ENCODE measurements at regions not wholly inside any gene's neighbourhood (a gene's known extent, or its start where the extent isn't known, plus 50 kb on each side); places are given as distances from the start of the nearest gene placed in this dataset.
"Not testable (repeated sequence)": the region's sequence is repeated elsewhere in the genome, so short reads cannot be mapped to it uniquely, and the experiment has no call there.

DNA sequence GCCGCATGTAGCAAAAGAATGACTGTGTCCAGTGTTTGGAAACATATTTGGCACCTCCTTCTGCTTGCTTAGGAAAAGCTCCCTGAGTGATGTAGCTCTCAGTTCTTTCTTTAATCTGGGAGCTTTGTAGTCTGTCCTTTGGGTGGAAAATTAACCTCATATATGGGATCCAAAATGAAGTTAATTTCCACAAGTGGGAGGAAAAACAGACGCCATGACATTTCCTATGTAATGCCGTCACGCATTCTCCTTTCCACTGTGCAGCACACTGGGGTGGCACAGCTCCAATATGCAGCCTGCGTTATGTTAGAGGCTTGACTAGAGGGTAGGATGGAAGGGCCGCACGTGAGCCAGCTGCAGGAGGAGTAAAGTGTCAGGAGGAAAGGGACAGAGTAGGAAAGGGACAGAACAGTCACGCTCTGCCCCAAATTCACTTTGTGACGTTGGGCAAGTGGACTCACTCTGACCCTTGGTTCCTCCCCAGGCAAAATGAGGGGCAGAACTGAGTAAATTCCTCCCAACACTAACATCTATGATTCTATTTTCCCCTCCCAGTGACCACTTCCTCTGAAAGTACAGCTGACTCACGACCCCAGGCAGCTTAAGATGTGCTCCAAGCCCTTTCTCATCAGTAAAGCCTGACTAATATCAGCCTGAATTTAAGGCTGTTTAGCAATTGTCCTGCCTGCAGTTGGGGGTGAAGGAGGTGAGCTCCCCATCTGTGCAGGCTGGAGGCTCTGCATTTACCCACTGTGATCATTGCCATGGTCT lies 176.5 kb upstream of the PFN2 start:
- DNase-seq (ENCODE audit: extremely low spot score, insufficient read length, low read depth) (no peak), FAIRE-seq (no peak)

DNA sequence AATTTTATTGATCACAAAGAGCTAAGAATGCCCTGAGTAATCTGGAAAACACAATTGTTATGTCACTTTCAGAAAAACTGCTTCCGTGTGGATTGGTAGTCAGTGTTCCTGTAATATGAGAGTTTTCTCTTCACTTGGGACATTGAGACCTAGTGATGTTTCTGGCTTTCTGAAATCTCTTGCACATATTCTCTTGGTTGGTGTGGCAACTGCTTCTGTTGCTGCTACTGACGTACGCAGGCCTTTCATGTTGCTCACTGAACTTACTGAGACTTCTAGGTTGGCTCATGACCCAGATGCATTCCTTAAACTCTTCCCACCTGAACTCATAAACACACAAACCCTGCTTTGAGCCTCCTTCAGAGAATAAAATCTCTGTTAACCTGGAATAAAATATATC lies 175.0 kb upstream of the PFN2 start:
- DNase-seq (ENCODE audit: extremely low spot score, insufficient read length, low read depth) (no peak), FAIRE-seq (no peak)

DNA sequence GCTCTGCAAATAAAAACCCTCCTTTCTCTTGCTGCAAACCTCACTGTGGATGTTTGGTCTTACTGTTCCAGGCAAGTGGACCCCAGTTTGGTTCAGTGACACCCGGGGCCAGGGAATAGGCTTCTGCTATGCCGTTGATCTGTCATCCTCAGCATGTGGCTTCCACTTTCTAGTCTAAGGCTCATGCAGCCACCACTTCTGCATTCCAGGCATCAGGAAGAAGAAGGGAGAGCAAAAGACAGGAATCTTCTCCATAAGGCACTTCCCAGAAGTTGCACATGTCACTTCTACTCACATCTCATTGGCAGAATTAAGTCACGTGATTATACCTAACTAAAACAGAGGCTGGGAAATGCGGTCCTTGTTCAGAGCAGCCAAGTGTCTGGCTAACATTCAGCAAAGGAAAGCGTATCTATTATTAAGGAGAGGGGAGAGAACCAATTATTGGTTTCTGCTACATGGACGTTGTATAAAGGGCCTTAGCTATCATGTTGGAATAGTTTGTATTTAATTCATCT lies 173.6 kb upstream of the PFN2 start:
- no peak for FAIRE-seq

DNA sequence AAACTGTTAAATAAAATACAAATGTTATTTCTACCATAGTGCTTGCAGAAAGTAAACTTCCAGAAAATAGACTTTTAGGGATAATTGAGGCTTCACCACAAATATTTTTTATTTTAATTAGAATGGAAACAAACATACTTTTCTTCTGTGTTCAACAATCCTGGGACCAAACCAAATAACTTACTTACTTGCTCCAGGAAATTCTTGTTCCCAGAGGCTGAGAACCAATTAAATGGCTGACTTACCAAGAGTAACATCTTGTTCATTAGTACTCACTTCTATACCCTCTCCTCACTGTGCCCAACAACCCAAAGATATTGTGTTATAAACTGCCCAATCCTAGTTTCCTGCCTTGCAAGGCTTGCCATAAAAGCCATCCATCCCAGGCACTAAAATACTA lies 172.2 kb upstream of the PFN2 start:
- no peak for DNase-seq (ENCODE audit: extremely low spot score, insufficient read length, low read depth)
- FAIRE-seq, result no peak

More for the DNA sequence above, 173.6 kb upstream of the PFN2 start:
- no peak for DNase-seq (ENCODE audit: extremely low spot score, insufficient read length, low read depth)

DNA sequence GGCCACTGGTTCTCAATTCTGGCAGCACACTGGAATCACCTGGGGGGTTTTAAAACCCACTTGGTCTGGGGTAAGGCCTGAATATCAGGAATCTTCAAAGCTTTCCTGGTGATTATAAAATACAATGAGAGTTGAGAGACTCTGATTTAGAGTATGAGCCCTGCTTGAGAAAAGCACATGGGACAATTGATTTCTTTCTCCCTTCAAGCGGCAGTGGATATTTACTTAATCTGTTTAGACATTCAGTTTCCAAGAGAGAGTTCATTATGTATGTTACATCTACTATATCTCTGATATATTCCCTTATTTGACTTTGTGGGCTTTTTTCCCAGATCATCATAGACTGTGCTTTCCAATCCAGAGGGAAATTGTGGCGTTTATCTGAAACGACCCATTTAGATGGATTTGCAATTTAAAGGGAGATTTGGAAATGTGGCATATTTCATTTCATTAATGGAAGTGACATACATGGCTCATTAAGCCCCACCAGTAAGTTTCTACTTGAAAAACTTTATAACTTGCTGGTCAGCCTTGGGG lies 171.2 kb upstream of the PFN2 start:
- DNase-seq (ENCODE audit: extremely low spot score, insufficient read length, low read depth), result no peak
- no peak for FAIRE-seq

DNA sequence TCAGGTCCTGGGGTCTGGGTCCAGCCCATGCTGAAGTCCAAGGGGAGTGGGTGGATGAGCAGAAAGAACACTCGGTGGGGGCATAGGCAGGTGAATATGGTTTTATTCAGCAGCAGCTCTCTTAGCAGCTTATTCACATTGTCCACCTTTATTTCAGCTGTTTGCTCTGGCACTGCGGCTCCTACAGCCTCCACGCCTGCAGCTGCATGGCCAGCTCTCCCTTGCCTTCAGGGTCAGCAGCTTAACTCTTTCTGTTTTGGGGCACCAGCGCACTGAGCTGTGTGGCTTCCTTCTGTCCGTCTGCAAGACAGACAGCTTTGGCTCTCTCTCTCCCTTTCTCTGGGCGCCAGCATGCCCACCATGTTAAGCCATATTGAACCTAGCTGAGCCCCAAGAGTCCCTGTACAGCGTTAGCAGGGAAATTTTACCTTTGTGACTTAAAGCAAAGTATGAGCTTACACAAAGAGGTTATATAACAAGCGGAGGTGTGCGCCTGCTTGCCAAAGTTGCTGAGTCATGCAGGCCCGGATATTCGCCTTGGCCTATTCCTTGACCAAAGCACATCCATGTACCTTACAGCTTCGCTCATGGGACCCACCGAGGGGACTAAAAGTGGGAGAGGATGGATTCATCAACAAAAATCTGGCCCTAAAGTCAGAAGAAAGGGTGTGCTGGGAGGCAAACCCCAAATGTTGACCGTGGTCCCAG lies 170.1 kb upstream of the PFN2 start:
- DNase-seq (ENCODE audit: extremely low spot score, insufficient read length, low read depth) (no peak), FAIRE-seq (no peak)

DNA sequence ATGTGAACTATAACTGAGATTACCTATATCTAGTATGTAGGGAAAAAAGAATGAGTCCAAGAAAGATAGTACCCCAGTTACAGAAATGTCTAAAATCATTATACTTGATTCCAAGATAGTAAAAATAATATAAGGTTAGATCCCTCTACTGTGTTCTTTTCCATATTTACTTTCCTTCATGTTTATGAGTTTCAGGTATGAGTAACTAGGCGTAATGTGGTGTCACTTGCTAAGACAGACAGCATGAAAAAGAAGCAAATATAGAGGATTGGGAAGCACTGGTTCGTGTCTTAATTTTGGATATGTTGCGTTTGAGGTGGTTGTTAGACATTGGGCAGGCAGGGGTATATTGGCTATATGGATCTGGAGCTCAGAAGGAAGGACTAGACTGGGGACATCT lies 168.1 kb upstream of the PFN2 start:
- DNase-seq (ENCODE audit: extremely low spot score, insufficient read length, low read depth) (no peak), FAIRE-seq (no peak)

DNA sequence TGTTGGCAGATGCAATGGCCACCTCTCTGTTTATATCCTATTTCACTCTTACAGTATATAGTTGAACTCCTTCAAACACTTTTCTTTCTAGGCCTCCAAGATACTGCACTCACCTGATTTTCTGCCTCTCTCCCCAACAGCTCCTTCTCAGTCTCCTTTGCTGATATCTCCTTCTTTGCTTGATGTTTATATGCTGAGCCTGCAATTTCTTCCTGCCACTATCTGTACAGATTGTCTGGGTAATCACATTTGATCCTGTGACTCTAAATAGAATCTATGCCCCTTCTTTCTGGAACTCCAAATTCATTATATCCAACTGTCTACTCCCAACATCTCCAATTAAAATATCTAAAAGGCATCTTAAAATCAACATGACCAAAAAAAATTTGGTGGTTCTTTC lies 165.5 kb upstream of the PFN2 start:
- FAIRE-seq (no peak), DNase-seq (ENCODE audit: extremely low spot score, insufficient read length, low read depth) (no peak)

DNA sequence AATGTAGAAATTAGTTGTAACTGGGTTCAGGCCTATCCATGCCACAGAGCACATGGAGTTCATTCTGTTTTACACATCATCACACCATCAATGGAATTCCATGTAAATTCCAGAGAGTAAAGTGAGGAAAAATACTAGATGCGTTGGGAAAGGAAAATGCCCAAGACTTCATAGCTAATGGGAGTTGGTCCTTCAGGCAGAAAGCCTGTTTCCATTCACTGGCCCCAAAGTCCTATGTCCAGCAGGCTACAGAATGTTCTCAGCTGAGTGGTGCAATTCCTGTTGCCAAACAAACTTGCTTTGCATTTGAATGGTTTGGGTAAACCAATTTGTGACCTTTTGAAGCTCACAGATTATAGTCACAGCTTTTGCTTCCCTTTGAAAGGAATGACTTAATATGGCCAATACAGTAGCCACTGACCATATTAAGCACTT lies 164.6 kb upstream of the PFN2 start:
- DNase-seq (ENCODE audit: extremely low spot score, insufficient read length, low read depth) (no peak), FAIRE-seq (no peak)

DNA sequence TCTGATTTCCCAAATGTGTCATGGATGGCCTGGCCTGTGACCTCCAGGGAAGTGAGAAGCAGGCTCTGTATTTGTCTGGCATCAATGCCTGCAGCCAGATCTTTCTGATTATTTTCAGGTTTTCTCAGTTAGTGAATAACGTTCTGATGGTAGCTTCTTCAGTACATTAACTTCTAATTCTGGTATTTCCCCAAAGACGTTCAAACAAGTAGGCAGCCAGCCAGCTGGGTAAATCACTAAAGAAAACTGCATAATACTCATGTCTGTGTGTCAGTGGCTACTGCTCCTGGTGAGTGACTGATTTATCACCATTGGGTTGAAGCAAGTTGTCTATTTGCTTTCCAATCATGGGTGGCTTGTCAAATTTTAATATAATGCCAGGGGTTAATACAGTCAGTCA lies 162.6 kb upstream of the PFN2 start:
- no peak for DNase-seq (ENCODE audit: extremely low spot score, insufficient read length, low read depth)
- FAIRE-seq, result no peak

DNA sequence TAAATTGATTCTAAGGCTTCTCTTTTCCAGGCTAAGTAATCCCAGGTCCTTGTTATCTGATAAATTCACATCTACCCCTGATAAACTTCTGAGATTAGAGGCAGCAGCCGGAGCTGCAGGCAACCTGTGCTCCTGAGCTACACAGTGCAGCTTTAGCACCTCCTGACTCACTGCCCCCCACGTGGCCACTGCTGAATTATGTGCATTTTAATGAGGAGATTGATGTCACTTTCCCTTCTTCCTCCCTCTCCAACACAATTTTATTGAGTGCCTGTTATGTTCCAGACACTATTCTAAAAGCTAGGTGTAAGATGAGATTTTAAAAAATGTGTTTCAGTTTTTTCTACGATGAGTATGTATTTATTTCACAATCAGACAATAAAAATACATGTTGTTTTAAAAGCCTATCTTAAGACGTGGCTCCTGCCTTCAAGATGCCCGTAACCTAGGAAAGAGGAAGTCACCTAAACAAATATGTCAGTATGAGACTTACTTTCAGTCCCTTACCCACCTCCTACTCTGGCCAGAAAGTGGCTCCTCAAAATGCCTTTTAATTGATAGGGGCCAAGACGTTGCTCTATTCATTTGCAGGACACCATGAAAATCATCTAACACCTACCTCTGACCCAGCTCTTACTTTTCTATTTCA lies 161.5 kb upstream of the PFN2 start:
- no peak for DNase-seq (ENCODE audit: extremely low spot score, insufficient read length, low read depth)
- FAIRE-seq, result no peak

DNA sequence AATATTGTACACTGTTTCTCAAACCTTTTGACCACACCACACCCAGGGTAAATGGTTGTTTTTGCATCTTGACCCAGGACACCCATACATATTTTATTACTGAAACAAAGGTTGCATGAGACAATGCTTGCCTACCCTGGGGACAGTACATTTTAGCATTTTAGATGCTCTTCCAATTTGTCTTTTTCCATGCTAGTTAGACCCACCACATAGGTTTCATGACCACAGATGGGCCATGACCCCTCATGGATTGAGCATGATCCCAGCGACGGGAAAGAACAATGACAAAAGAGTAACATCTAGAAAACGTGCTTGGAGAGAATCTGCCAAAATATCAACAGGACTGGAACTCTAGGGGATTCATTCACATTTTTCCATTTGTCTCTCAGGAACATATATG lies 161.0 kb upstream of the PFN2 start:
- no peak for DNase-seq (ENCODE audit: extremely low spot score, insufficient read length, low read depth)
- no peak for FAIRE-seq

DNA sequence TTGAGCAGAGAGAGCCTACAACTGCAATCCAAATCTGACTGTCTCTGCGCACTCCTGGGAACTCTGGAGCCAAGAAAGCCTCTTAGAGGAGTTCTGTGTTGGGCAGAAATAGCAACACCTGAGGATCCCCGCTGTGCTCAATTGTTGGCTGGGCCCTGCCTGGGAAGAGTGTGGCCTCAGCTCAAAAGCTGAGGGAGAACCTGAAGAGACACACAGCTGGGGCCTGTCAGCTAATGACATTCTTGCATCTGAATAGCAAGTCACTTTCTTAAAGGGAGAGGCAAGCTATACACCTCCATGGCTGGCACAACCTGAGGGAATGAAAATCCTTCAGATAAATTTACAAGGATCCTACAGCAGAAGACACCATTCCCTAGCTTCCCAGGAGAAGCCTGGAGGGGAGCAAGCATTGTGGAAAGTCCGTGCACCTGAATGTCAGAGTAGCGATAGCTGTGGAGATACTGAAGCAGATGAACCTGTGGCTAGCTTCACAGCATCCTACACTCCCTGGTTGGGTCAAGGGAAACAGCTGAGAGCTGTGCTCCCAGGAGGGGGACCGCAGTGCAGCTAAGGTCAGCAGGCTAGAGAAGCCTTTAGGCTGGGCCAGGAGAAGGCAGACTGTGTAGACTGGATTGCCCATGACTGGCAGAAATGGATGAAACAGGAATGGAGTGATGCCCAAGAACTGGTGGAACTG lies 159.9 kb upstream of the PFN2 start:
- no peak for FAIRE-seq
- DNase-seq (ENCODE audit: extremely low spot score, insufficient read length, low read depth), result no peak

DNA sequence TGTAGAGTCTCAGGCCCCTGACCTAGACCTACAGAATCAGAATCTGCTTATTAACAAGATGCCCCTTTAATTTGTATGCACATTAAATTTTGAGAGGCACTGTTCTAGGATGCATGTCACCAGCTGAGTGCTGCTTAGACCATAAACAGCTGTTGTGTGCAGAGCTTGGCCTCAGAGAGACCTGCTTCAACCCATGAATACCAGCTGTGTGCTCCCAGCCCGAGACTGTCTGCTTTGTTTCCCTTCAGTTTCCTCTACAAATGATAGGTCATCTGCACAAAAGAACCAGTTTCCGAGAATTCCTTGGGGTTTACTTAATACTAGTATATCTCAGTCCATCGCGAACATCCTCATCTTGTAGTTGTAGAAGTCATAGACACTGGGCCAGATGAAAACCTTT lies 158.5 kb upstream of the PFN2 start:
- FAIRE-seq, result no peak
- DNase-seq (ENCODE audit: extremely low spot score, insufficient read length, low read depth), result no peak

DNA sequence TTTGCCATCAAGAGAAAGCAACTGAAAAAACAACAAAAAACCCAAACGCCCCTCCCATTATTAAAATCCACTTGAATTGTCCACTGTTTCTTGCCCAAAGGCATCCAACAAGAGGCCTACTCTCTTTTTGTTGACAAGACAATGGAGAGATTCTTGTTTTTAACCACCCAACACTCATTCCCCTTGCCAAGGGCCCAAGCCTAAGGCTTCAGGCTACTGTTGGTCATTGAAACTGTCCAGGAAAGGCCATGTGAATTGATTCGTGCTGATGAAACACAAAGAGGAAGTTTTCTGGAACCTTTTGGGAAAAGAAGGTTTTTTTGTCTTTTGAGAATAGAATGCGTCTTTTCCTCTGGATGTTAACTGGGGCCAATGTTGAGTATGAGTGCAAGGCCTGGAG lies 157.4 kb upstream of the PFN2 start:
- FAIRE-seq (no peak), DNase-seq (ENCODE audit: extremely low spot score, insufficient read length, low read depth) (no peak)

DNA sequence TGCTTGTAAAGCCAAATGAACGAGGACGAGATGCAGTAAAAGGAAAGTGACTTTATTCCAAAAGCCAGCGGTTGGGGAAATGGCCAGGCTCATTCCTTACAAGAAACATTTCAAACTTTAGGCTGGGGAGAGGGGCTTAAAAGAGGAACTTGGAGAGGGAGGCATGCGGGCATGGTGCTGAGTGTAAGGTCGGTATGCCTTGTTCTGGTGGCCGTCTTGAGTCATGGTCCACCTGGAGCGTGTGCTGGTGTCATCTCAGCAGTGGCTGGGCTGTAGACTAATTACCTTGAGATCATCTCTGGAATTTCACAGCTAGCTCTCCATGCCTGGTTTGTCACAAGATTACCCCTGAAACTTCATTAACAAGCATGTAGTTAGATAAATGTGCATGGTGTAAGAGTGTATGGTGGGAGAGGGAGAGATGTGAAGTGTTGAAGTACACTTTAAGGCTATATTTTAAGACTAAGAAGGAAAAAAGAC lies 156.4 kb upstream of the PFN2 start:
- no peak for FAIRE-seq
- DNase-seq (ENCODE audit: extremely low spot score, insufficient read length, low read depth), result no peak

DNA sequence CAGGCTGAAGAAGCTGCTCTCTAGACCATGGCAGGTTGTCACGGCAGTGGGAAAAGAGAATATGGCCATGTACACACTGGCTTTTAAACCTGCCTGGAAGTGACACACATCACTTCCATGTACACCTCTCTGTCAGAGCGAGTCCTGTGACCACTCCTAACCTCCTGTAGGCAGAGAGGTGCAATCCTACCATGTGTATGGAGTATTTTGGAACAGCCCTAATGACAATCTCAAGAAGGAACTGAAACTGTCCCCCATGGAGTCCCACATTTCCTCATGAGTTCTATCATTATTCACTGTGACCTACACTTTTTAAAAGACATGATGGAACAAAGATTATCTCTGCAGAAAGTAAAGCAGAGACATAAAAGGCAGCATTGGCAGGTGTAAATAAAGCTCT lies 153.4 kb upstream of the PFN2 start:
- no peak for DNase-seq (ENCODE audit: extremely low spot score, insufficient read length, low read depth)
- no peak for FAIRE-seq

DNA sequence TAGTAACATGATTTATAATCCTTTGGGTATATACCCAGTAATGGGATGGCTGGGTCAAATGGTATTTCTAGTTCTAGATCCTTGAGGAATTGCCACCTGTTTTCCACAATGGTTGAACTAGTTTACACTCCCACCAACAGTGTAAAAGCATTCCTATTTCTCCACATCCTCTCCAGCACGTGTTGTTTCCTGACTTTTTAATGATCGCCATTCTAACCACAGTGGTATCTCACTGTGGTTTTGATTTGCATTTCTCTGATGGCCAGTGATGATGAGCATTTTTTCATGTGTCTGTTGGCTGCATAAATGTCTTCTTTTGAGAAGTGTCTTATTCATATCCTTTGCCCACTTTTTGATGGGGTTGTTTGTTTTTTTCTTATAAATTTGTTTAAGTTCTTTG lies 152.6 kb upstream of the PFN2 start:
- not testable (repeated sequence) for FAIRE-seq; DNase-seq (ENCODE audit: extremely low spot score, insufficient read length, low read depth)

DNA sequence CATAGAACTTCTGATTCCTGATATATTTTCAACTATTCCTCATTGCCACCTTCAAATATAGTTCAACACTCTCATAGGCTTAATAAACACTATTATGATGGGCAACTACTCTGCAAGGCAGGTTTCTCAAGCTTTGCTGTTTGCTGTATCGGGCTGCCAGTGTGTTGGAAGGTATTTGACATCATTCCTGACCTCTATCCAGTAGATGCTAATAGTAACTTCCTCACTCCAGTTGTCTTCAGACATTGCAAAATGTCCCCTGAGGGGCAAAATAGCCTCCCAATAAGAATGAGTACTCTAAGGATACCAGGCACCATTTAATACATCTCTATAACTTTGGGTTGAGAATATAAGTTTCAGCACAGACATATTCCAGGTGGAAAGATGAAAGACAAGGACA lies 147.5 kb upstream of the PFN2 start:
- DNase-seq (ENCODE audit: extremely low spot score, insufficient read length, low read depth) (no peak), FAIRE-seq (no peak)

DNA sequence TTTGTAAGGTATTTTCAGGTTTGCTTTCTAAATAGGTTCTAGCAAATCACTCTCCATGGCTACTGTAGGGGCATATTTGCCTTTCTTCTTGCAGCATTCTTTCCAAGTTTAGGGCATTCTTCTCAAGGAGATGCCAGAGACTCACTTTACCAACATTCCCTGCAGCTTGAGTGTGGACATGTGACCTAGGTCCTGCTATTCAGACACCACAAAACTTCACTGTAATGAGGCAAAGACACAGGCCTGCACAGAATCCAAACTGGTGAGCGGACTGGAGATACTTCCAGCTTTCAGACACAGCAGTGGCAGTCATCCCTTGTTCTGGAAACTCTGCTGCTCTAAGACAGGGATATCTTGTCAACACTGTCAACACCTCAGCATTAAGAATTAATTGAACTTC lies 146.4 kb upstream of the PFN2 start:
- no peak for FAIRE-seq

More for the DNA sequence above, 146.4 kb upstream of the PFN2 start:
- DNase-seq (ENCODE audit: extremely low spot score, insufficient read length, low read depth), result no peak
